Ishikawa (cell line): ENCODE measurements at regions not wholly inside any gene's neighbourhood (a gene's known extent, or its start where the extent isn't known, plus 50 kb on each side); places are given as distances from the start of the nearest gene placed in this dataset.

Experiments
- CEBPB ChIP-seq: IDR thresholded peaks from 2 replicates; pipeline ENCODE4 v1.6.1; 2012
- EGR1 ChIP-seq: IDR thresholded peaks from 2 replicates; pipeline ENCODE4 v1.6.1; 2012
- EP300 ChIP-seq: IDR thresholded peaks from 2 replicates; pipeline ENCODE4 v1.6.1; 2012; ENCODE audit warnings: borderline replicate concordance
- RAD21 ChIP-seq: IDR thresholded peaks from 2 replicates; pipeline ENCODE4 v1.6.1; 2012; ENCODE audit warnings: low read depth
- TAF1 ChIP-seq: IDR thresholded peaks from 2 replicates; pipeline ENCODE4 v1.6.1; 2012; ENCODE audit warnings: low read depth, mild to moderate bottlenecking
- YY1 ChIP-seq: IDR thresholded peaks from 2 replicates; pipeline ENCODE4 v1.6.1; 2012; ENCODE audit warnings: low read depth
- ZBTB7A ChIP-seq: IDR thresholded peaks from 2 replicates; pipeline ENCODE4 v1.6.1; 2012; ENCODE audit warnings: low read depth
- TF ChIP-seq, protein P1 (sequence below): IDR thresholded peaks from 2 replicates; pipeline ENCODE4 v1.6.1; 2012
- TF ChIP-seq, protein P2 (sequence below): IDR thresholded peaks from 2 replicates; pipeline ENCODE4 v1.6.1; 2012
- TF ChIP-seq, protein P3 (sequence below): IDR thresholded peaks from 2 replicates; pipeline ENCODE4 v1.6.1; 2012; ENCODE audit warnings: low read depth, mild to moderate bottlenecking

DNA sequence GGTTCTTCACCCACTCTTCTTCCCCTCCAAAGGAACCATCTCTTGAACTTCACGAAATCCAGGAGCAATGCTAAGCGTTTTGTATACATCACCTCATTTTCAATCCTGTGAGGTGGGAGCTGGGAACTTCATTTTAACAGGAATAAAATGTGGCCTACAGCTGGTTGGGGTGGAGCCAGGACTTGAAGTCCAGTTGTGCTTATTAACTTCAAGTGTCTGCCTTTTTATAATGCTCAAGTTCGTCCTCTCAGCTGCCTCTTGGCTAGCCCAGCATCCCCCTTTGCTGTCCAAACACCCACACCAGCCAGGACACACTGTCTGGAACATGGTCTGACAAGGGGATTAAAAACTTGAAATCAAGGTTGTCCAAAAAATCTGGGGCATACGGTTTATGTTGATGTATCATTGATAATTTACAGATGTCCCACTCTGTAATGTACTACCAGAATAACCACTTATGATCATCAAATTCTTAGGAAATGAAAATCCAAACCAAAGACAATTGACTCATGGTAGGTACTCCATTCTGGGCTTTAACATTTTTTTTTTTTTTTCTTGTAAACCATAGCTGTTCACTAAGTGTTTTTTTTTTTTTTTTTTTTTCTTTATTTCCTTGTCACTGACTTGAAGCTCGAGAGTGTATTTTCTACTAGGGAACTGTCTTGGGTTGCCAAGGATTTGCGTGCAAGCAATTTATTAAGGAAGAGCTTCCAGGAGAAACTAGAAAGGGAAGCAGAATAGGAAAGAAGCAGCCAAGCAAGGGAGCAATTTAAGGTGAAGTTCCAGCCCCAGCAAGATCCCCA lies 252.3 kb downstream of the EFCAB11 start:
- TF ChIP-seq YY1 (no peak), EP300 (no peak), EGR1 (no peak), RAD21 (no peak), ZBTB7A (no peak), TAF1 (no peak), CEBPB (no peak)
- TF ChIP-seq, protein P1, sequence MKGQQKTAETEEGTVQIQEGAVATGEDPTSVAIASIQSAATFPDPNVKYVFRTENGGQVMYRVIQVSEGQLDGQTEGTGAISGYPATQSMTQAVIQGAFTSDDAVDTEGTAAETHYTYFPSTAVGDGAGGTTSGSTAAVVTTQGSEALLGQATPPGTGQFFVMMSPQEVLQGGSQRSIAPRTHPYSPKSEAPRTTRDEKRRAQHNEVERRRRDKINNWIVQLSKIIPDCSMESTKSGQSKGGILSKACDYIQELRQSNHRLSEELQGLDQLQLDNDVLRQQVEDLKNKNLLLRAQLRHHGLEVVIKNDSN, result no peak
- TF ChIP-seq, protein P2, sequence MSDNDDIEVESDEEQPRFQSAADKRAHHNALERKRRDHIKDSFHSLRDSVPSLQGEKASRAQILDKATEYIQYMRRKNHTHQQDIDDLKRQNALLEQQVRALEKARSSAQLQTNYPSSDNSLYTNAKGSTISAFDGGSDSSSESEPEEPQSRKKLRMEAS, result no peak
- TF ChIP-seq, protein P3, sequence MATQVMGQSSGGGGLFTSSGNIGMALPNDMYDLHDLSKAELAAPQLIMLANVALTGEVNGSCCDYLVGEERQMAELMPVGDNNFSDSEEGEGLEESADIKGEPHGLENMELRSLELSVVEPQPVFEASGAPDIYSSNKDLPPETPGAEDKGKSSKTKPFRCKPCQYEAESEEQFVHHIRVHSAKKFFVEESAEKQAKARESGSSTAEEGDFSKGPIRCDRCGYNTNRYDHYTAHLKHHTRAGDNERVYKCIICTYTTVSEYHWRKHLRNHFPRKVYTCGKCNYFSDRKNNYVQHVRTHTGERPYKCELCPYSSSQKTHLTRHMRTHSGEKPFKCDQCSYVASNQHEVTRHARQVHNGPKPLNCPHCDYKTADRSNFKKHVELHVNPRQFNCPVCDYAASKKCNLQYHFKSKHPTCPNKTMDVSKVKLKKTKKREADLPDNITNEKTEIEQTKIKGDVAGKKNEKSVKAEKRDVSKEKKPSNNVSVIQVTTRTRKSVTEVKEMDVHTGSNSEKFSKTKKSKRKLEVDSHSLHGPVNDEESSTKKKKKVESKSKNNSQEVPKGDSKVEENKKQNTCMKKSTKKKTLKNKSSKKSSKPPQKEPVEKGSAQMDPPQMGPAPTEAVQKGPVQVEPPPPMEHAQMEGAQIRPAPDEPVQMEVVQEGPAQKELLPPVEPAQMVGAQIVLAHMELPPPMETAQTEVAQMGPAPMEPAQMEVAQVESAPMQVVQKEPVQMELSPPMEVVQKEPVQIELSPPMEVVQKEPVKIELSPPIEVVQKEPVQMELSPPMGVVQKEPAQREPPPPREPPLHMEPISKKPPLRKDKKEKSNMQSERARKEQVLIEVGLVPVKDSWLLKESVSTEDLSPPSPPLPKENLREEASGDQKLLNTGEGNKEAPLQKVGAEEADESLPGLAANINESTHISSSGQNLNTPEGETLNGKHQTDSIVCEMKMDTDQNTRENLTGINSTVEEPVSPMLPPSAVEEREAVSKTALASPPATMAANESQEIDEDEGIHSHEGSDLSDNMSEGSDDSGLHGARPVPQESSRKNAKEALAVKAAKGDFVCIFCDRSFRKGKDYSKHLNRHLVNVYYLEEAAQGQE, result no peak
